Endothelial cell of umbilical vein (primary cell): ENCODE measurements at regions not wholly inside any gene's neighbourhood (a gene's known extent, or its start where the extent isn't known, plus 50 kb on each side); places are given as distances from the start of the nearest gene placed in this dataset.

Source experiments
- BruUV-seq: library from RNA; stranded (reverse); fragments of 400-500 nt; replicated peaks from 2 replicates; lab custom pipeline; 2021; lab: Mats Ljungman, UMichigan
- CTCF ChIA-PET: fragments of 300-600, 350-600 bp; sonication (Branson Sonifier 250); formaldehyde crosslinking; loops from one replicate; lab custom pipeline; 2021; ENCODE audit warnings: antibody characterized with exemption, inconsistent platforms; lab: Charles Lee
- POLR2A ChIA-PET: fragments of 300-600, 350-600 bp; sonication (Branson Sonifier 250); formaldehyde crosslinking; loops from one replicate; lab custom pipeline; 2021; ENCODE audit warnings: antibody characterized with exemption, inconsistent platforms; lab: Charles Lee
- DNase-seq: peaks from one replicate; pipeline ENCODE4 v3.0.0-alpha.2; 2011; ENCODE audit warnings: low read depth, low spot score
- FAIRE-seq: peaks from 2 replicates; lab custom pipeline; 2011; peaks lifted over from hg19 to GRCh38; lab: Jason Lieb, UNC
- H2AFZ ChIP-seq: 2 replicates; pipeline ENCODE4 v1.6.0; 2012; ENCODE audit warnings: low read depth, low read length, control low read depth, inconsistent platforms
- H3K27ac ChIP-seq: 2 replicates; pipeline ENCODE4 v1.5.1; 2011; ENCODE audit warnings: low read depth, mild to moderate bottlenecking, control low read depth, low read length, moderate library complexity; ENCODE audit not compliant: insufficient read depth
- H3K27me3 ChIP-seq, 2 experiments: 2 replicates each; pipeline versions ENCODE4 v1.6.0 to v1.6.1; 2011; ENCODE audit warnings: low read length in 2 of 2, mixed read lengths in 1 of 2; ENCODE audit not compliant: control insufficient read depth in 2 of 2, insufficient read depth in 2 of 2
- H3K36me3 ChIP-seq, 2 experiments: 2 replicates in 1 of 2; 3 replicates in 1 of 2; pipeline ENCODE4 v1.5.1; 2011; ENCODE audit warnings: low read length in 2 of 2, mild to moderate bottlenecking in 1 of 2, moderate library complexity in 1 of 2; ENCODE audit not compliant: control insufficient read depth in 2 of 2, insufficient read depth in 2 of 2; ENCODE audit errors: extremely low read depth in 1 of 2
- H3K4me1 ChIP-seq: 3 replicates; pipeline ENCODE4 v1.5.1; 2011; ENCODE audit warnings: mild to moderate bottlenecking, low read length; ENCODE audit not compliant: control insufficient read depth, insufficient read depth; ENCODE audit errors: extremely low read depth
- H3K4me2 ChIP-seq: 2 replicates; pipeline ENCODE4 v1.6.1; 2011; ENCODE audit warnings: low read length, control low read depth, mixed read lengths; ENCODE audit not compliant: insufficient read depth
- H3K4me3 ChIP-seq, 3 experiments: fragments of 200-600 bp in 1 of 3; sonication (generic), shearing (Covaris generic) in 1 of 3; replicated peaks in 1 of 3; 2 replicates each; pipeline ENCODE4 v1.5.1; 2011 to 2016; ENCODE audit warnings: control low read depth in 3 of 3, low read length in 3 of 3, mild to moderate bottlenecking in 2 of 3, inconsistent platforms in 1 of 3, low read depth in 1 of 3, moderate library complexity in 1 of 3; ENCODE audit not compliant: insufficient read depth in 1 of 3
- H3K79me2 ChIP-seq: 2 replicates; pipeline ENCODE4 v1.6.0; 2012; ENCODE audit warnings: low read length, inconsistent platforms; ENCODE audit not compliant: control insufficient read depth, insufficient read depth
- H3K9ac ChIP-seq: replicated peaks from 2 replicates; pipeline ENCODE3; 2011; ENCODE audit warnings: low read length, control low read depth; ENCODE audit not compliant: insufficient read depth; ENCODE audit errors: extremely low read depth
- H3K9me1 ChIP-seq: replicated peaks from 3 replicates; pipeline ENCODE4 v1.6.0; 2011; ENCODE audit warnings: mild to moderate bottlenecking, low read length; ENCODE audit not compliant: control insufficient read depth, insufficient read depth; ENCODE audit errors: extremely low read depth
- H3K9me3 ChIP-seq: replicated peaks from 2 replicates; pipeline ENCODE4 v1.5.1; 2012; ENCODE audit warnings: low read length, inconsistent platforms; ENCODE audit not compliant: control insufficient read depth, insufficient read depth
- H4K20me1 ChIP-seq: replicated peaks from 2 replicates; pipeline ENCODE3; 2011; ENCODE audit warnings: mild to moderate bottlenecking, low read length; ENCODE audit not compliant: control insufficient read depth, insufficient read depth; ENCODE audit errors: extremely low read depth
- EZH2 ChIP-seq: IDR thresholded peaks from 2 replicates; pipeline ENCODE4 v1.6.1; 2012; ENCODE audit warnings: borderline replicate concordance, low read depth, mild to moderate bottlenecking, moderate library complexity, low read length, inconsistent platforms; ENCODE audit not compliant: severe bottlenecking
- FOS ChIP-seq: IDR thresholded peaks from 2 replicates; pipeline ENCODE4 v1.6.1; 2011; ENCODE audit warnings: mild to moderate bottlenecking, low read length, moderate library complexity, borderline replicate concordance; ENCODE audit not compliant: insufficient read depth
- GATA2 ChIP-seq: IDR thresholded peaks from 2 replicates; pipeline ENCODE4 v1.7.0; 2011; ENCODE audit warnings: low read depth, mild to moderate bottlenecking, moderate library complexity, mixed read lengths, low read length; ENCODE audit not compliant: insufficient read length, insufficient read depth
- JUN ChIP-seq: IDR thresholded peaks from 2 replicates; pipeline ENCODE4 v1.6.1; 2011; ENCODE audit warnings: borderline replicate concordance, low read depth; ENCODE audit not compliant: insufficient read length, insufficient read depth
- POLR2A ChIP-seq: IDR thresholded peaks from 2 replicates; pipeline ENCODE4 v1.6.1; 2012; ENCODE audit warnings: low read depth, mild to moderate bottlenecking, control low read depth, low read length
- POLR2AphosphoS5 ChIP-seq: IDR thresholded peaks from 2 replicates; pipeline ENCODE4 v1.6.1; 2012; ENCODE audit warnings: low read depth, mild to moderate bottlenecking, control low read depth, low read length, moderate library complexity; ENCODE audit not compliant: insufficient read depth
- dilution Hi-C: fragments of 300-500 bp; cut with MboI; formaldehyde crosslinking; loops from one replicate; pipeline ENCODE4 v1.15.0; 2019; ENCODE audit warnings: low sequenced_read_pairs; ENCODE audit not compliant: extremely low pct_ligation_motif_present
- intact Hi-C: fragments of 100-400 bp; cut with micrococcal nuclease; formaldehyde crosslinking; loops from one replicate; pipeline ENCODE4 v1.10.0; 2022
- TF ChIP-seq, protein P1 (sequence below): IDR thresholded peaks from 2 replicates; pipeline ENCODE4 v1.6.1; 2011; ENCODE audit not compliant: insufficient read depth, insufficient read length
- TF ChIP-seq, protein P2 (sequence below), 2 donors: IDR thresholded peaks; 1 replicate in 1 of 2; 2 replicates in 1 of 2; pipeline ENCODE4 v1.5.1; 2011; ENCODE audit warnings: low read length in 2 of 2, mild to moderate bottlenecking in 2 of 2, moderate library complexity in 2 of 2, control low read depth in 1 of 2, inconsistent platforms in 1 of 2, low read depth in 1 of 2; ENCODE audit not compliant: insufficient read depth in 1 of 2; ENCODE audit errors: extremely low read depth in 1 of 2

DNA sequence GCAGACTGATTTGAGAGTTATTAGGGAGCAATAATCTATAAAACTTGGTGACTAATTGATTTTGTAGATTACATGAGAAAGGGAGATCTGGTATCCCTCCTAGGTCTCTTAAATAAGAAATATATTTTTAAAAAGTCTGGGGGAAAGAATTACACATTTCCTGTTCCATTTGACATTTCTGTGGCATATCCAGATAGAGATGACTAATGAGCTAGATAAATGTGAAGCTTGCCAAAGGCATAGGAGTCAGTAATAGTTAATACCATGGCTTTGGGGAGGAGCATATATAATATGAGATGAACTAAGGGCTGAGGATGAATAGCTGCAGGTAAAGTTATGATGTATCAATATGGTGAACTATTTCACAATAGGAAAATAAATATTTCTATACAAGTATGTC is 663.7 kb downstream of the PTPRC start:
- dilution Hi-C loops (no loop called here), intact Hi-C loops (loop anchor here (1.0 to 10.0 kb wide), 4 partner anchors 30 to 525 kb away; no protein-coding TSS in a partner anchor)
- no peaks in the 10 kb centered on the region for H3K9me3 ChIP-seq
- peak; percentile 85 for DNase-seq
- H3K27me3 ChIP-seq = no peaks in the 10 kb centered on the region
- CTCF ChIA-PET = interaction anchor here (0.8 to 1.0 kb wide), 3 partner anchors 10 to 33 kb away, joined by 3 to 4 read pairs (median 3); no protein-coding TSS in a partner anchor
- H3K9ac ChIP-seq = no peak overlapping the region
- H2AFZ ChIP-seq = no peak overlapping the region
- no peak overlapping the region for H3K4me3 ChIP-seq
- BruUV-seq = no TSS peak
- no peak for TF ChIP-seq POLR2AphosphoS5
- TF ChIP-seq EZH2 = no peak
- peak; percentile 76 for TF ChIP-seq GATA2
- peak; percentile 79 for TF ChIP-seq FOS
- peak; percentile 70 for TF ChIP-seq JUN
- peak overlapping the region; percentile 9 for H3K4me2 ChIP-seq
- FAIRE-seq = peak; percentile 76
- no peaks in the 10 kb centered on the region for H3K9me1 ChIP-seq
- POLR2A ChIA-PET = no interaction called here
- peaks cover 37% of the 10 kb centered on the region for H3K4me1 ChIP-seq
- H3K27ac ChIP-seq = peak overlapping the region; percentile 61
- no peaks in the 10 kb centered on the region for H3K79me2 ChIP-seq
- no peaks in the 10 kb centered on the region for H4K20me1 ChIP-seq
- no peaks in the 10 kb centered on the region for H3K36me3 ChIP-seq

DNA sequence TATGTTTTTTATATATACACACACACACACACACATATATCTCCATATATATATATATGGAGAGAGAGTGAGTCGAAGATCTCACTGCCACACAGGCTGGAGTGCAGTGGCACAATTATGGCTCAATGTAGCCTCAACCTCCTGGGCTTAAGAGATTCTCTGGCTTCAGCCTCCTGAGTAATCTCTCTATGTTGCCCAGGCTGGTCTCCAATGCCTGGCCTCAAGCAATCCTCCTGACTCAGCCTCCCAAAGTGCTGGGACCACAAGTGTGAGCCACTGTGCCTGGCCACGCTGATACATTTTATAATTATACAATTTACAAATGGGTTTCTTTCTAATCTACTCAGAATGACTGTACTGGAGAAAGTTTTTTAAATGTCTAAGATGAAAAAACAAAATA is 664.2 kb downstream of the PTPRC start:
- dilution Hi-C loops = no loop called here
- Histone ChIP-seq H3K9me3 (no peaks in the 10 kb centered on the region), H3K4me3 (no peak overlapping the region), H3K79me2 (no peaks in the 10 kb centered on the region), H3K36me3 (no peaks in the 10 kb centered on the region), H3K4me2 (no peak overlapping the region), H2AFZ (no peak overlapping the region), H3K9me1 (no peaks in the 10 kb centered on the region), H4K20me1 (no peaks in the 10 kb centered on the region), H3K9ac (no peak overlapping the region), H3K27me3 (no peaks in the 10 kb centered on the region), H3K4me1 (peaks cover 32% of the 10 kb centered on the region), H3K27ac (no peak overlapping the region)
- TF ChIP-seq FOS (no peak), JUN (no peak), GATA2 (no peak), POLR2A (no peak), POLR2AphosphoS5 (no peak)
- TF ChIP-seq, protein P1, sequence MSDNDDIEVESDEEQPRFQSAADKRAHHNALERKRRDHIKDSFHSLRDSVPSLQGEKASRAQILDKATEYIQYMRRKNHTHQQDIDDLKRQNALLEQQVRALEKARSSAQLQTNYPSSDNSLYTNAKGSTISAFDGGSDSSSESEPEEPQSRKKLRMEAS = no peak
- TF ChIP-seq, protein P2, sequence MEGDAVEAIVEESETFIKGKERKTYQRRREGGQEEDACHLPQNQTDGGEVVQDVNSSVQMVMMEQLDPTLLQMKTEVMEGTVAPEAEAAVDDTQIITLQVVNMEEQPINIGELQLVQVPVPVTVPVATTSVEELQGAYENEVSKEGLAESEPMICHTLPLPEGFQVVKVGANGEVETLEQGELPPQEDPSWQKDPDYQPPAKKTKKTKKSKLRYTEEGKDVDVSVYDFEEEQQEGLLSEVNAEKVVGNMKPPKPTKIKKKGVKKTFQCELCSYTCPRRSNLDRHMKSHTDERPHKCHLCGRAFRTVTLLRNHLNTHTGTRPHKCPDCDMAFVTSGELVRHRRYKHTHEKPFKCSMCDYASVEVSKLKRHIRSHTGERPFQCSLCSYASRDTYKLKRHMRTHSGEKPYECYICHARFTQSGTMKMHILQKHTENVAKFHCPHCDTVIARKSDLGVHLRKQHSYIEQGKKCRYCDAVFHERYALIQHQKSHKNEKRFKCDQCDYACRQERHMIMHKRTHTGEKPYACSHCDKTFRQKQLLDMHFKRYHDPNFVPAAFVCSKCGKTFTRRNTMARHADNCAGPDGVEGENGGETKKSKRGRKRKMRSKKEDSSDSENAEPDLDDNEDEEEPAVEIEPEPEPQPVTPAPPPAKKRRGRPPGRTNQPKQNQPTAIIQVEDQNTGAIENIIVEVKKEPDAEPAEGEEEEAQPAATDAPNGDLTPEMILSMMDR (IDR thresholded peaks at IDR 0.05; ENCODE audit: extremely low read depth in 1 of 2, insufficient read depth in 1 of 2, low read depth in 1 of 2, low read length in 2 of 2) = no peak
- intact Hi-C loops = loop anchor here (5.0 to 10.0 kb wide), 3 partner anchors 129 to 526 kb away; no protein-coding TSS in a partner anchor
- ChIA-PET CTCF (interaction anchor here (0.8 to 1.0 kb wide), 3 partner anchors 9 to 33 kb away, joined by 3 to 4 read pairs (median 3); no protein-coding TSS in a partner anchor), POLR2A (no interaction called here)
- DNase-seq (no peak), FAIRE-seq (no peak)
- no TSS peak for BruUV-seq
